Activated T-cell treated with anti-CD3 and anti-CD28 coated beads, Interleukin-2, amount 50 U/mL, for 4 hours (primary cell): ENCODE measurements at regions not wholly inside any gene's neighbourhood (a gene's known extent, or its start where the extent isn't known, plus 50 kb on each side); places are given as distances from the start of the nearest gene placed in this dataset.
"Not testable (repeated sequence)": the region's sequence is repeated elsewhere in the genome, so short reads cannot be mapped to it uniquely, and the experiment has no call there.

ENCODE experiments used
- ATAC-seq, 2 donors: fragments of 200-7000 bp; cut with Tn5 transposase; one replicate each; pipeline ENCODE4 v1.10.0; 2021
- DNase-seq: peaks from one replicate; pipeline ENCODE4 v3.0.0-alpha.2; 2020
- H3K27me3 Mint-ChIP-seq: one replicate; pipeline ENCODE4 v1.8.0; 2021; ENCODE audit warnings: low read depth, mixed read lengths
- H3K36me3 Mint-ChIP-seq: one replicate; pipeline ENCODE4 v1.8.0; 2022; ENCODE audit warnings: mixed read lengths; ENCODE audit not compliant: insufficient read depth
- H3K4me1 Mint-ChIP-seq: one replicate; pipeline ENCODE4 v1.8.0; 2021; ENCODE audit warnings: low read depth, mixed read lengths
- H3K4me3 Mint-ChIP-seq: one replicate; pipeline ENCODE4 v1.8.0; 2021; ENCODE audit warnings: mild to moderate bottlenecking, moderate library complexity, mixed read lengths
- H3K9me3 Mint-ChIP-seq: one replicate; pipeline ENCODE4 v1.8.0; 2021; ENCODE audit warnings: mixed read lengths

DNA sequence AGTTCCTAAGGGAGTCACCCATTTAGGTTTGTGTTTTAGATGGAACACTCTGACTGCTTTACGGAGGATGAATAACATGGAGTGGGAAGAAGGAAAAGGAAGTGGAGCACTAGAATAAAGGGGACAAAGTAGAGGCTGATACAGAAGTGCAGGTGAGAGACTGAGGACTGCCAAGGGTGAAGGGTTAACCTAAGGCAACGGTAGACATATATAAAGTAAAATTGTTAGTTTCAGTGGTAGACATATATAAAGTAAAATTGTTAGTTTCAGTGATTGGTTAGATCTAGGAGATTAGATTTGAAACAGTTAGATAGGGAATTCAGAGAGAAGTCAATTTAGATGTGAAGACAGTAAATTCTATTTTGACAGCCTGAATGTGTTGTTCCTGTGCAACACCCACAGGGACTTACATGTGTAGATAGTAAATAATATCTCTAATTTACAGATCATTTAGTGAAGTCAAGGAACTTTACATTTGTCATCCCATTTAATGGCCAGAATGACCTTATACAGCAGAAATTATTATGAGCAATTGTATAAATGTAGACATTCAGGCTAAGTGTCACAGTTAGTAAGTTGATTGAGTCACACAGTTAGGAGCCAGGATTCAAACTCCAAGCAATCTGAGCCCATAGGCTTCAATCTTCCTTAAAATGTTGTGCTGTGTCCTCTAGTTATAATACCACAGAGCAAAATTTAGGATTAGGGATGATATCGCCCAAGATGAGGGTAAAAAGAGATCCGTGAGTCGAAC, 270.8 kb upstream of the UBE2E3 start:
- Mint-ChIP-seq H3K27me3 (peaks cover 4% of the 10 kb centered on the region), H3K4me3 (no peak overlapping the region), H3K9me3 (no peaks in the 10 kb centered on the region), H3K4me1 (no peaks in the 10 kb centered on the region), H3K36me3 (no peaks in the 10 kb centered on the region)
- no peak for DNase-seq
- no peak for ATAC-seq

DNA sequence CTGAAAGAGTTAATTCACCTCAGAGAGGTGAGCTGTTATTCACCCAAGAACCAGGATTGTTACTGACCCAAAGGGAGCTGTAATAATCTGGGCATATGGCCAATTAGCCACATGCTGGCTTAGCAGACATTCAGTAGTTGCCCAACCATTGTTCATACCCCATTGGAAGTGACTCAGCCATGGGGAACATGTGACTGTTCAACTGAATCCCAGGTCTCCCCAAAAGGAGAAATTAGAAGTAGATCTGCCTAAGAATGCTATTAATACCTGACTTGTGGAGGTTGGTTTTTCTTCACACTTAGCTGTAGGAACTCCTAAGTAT, 272.6 kb upstream of the UBE2E3 start:
- H3K4me3 Mint-ChIP-seq: no peak overlapping the region
- ATAC-seq: no peak
- no peaks in the 10 kb centered on the region for H3K36me3 Mint-ChIP-seq
- H3K27me3 Mint-ChIP-seq: peaks cover 4% of the 10 kb centered on the region
- DNase-seq: no peak
- H3K9me3 Mint-ChIP-seq: no peaks in the 10 kb centered on the region
- no peaks in the 10 kb centered on the region for H3K4me1 Mint-ChIP-seq

DNA sequence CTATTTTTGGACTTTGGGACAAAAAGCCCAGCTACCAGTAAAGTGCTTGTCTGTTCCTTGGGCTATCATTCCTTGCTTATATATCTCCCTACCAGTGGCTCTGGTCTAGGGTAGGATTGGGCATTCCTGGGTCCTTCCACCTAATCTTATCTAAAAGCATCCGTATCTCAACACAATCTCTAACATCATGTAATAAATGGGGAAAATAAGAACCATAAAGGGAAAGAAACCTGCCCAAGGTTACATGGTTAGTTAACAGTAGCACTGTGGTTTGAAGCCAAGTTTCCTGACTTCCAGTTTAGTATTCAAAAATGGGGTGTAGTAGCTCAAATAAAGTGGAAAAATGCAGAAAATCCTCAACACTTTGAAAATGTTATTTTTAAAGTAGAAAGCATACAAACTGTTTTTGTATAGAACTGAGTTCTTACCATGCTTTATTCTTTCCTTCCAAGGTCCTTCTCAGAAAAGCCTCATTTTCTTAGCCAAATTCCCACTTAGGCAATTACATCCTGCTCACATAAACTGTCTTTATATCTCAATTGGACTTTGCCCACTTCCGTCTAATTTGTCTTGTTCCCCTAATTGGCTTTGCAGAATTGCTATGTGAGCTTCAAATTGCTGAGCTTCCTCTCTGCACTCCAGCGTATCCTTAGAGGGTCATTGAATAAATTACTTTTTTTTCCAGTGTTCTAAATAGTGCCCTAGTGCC, 273.1 kb upstream of the UBE2E3 start:
- Mint-ChIP-seq H3K36me3 (no peaks in the 10 kb centered on the region), H3K27me3 (peaks cover 4% of the 10 kb centered on the region), H3K4me1 (no peaks in the 10 kb centered on the region), H3K4me3 (no peak overlapping the region), H3K9me3 (no peaks in the 10 kb centered on the region)
- DNase-seq: no peak
- no peak for ATAC-seq

DNA sequence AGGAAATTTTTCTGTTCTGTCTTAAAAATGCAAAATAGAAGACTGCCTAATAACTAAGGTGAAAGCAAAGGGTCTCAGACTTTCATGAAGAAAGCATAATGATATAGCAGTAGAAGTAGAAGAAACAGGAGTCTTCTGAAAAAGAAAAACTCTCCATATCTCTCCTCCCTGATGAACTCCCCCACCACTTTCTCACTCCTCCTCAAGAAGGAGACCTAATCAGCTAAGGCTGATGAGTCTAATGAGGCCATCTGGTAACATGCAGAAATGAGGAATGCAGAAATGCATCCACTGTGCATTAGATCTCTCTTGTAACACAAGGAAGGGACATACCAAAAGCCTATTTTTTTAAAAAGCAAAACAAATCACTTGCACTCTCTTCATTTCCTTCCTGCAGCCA, 273.7 kb upstream of the UBE2E3 start:
- ATAC-seq: no peak
- H3K4me1 Mint-ChIP-seq: no peaks in the 10 kb centered on the region

DNA sequence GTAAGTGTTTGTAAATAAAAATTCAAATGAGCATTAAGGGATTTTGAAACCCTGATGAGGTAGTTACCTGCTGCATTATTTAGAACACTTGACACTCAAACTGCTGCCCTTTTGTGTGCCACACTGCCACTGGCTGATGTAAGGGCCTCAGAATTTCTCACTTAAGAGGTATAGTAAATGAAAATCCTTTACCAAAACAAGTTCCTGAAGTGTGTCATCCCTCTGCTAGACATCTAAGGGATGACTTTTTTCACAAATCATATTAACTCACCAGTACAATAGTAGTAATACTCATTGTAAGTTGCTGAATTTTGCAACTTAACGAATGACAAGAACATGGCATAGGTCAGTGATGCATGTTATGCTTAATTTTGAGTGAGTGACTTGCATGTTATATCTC, 274.9 kb upstream of the UBE2E3 start:
- no peak overlapping the region for H3K4me3 Mint-ChIP-seq
- H3K36me3 Mint-ChIP-seq: no peaks in the 10 kb centered on the region
- H3K4me1 Mint-ChIP-seq: no peaks in the 10 kb centered on the region
- H3K9me3 Mint-ChIP-seq: no peaks in the 10 kb centered on the region
- H3K27me3 Mint-ChIP-seq: peaks cover 4% of the 10 kb centered on the region
- DNase-seq: no peak
- no peak for ATAC-seq

More for the DNA sequence above, 273.7 kb upstream of the UBE2E3 start:
- no peaks in the 10 kb centered on the region for H3K9me3 Mint-ChIP-seq
- H3K27me3 Mint-ChIP-seq: peaks cover 4% of the 10 kb centered on the region
- no peak for DNase-seq
- no peaks in the 10 kb centered on the region for H3K36me3 Mint-ChIP-seq
- no peak overlapping the region for H3K4me3 Mint-ChIP-seq

DNA sequence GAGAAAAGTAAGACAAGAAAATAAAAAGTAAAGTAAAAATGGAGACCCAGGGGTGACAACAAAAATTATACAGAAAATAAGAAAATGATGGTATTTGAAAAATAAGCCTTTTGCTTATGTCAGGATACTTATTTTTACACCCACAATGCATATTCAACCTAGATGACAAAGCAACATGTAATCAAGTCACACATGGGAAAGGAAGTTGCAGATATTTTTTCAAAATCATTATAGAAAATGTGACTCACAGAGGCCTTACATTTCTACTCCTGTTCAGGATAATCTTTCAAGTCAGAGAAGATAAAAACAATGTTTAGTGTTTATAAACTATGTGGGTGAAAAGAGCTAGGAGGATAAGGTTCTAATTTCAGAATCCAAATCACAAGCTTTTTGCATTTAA, 275.3 kb upstream of the UBE2E3 start:
- no peaks in the 10 kb centered on the region for H3K36me3 Mint-ChIP-seq

DNA sequence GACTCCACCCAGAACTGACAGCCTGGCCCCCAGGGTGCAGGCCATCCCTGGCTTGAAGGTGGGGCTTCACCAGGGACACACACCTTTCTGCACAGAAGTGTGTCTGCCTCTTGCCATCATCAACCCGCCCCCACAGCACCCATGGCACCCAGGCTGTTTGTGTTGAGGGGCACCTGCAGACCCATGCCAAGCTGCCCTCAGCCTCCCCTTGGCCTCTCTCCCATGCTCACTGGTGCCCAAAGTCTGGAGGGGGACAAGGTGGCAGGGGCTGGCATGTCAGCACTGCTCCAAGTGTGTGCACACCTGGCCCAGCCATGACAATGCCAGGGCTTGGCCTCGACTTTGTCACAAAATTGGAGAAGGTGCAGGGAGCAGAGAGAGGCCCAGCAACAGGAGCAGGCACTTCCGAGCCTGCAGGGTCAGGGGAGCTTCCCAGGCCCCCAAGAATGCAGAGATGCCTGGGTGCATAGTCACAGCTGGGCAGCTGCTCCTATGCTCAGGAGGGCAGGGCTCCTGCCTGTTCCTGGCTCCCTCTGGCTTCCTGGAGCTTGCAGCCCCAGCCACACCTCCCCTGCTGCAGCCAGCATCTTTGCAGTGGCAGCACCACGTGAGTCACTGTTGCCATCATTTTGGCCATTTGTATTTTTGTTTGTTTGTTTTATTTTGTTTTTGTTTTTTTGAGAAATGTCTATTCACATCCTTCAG, 280.6 kb upstream of the UBE2E3 start:
- H3K9me3 Mint-ChIP-seq: no peaks in the 10 kb centered on the region
- H3K4me1 Mint-ChIP-seq: no peaks in the 10 kb centered on the region
- H3K4me3 Mint-ChIP-seq: no peak overlapping the region
- DNase-seq (no peak), ATAC-seq (no peak)
- H3K27me3 Mint-ChIP-seq: peaks cover 3% of the 10 kb centered on the region
- H3K36me3 Mint-ChIP-seq: no peaks in the 10 kb centered on the region

More for the DNA sequence above, 275.3 kb upstream of the UBE2E3 start:
- ATAC-seq (no peak), DNase-seq (no peak)
- Mint-ChIP-seq H3K27me3 (peaks cover 4% of the 10 kb centered on the region), H3K4me3 (no peak overlapping the region), H3K4me1 (no peaks in the 10 kb centered on the region), H3K9me3 (no peaks in the 10 kb centered on the region)

DNA sequence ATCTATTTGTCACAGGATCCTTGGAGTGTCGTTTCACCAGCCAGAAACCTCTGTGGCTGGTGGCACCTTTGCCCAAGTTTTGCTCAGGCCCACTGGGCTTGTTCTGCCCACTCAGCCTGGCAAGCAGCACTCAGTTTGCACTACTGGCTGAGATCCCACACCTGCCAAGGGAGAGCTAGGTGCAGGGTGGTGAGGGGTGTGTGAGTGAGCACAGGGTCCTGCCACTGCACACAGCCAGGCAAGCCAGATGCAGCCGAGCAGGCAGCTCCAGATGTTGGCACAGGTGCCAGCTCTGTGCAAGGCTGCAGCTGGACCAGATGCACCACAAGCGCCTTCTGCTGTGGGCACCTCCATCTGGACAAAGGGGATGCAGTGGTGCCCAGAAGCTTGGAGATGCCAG, 281.7 kb upstream of the UBE2E3 start:
- ATAC-seq (no peak), DNase-seq (no peak)
- Mint-ChIP-seq H3K36me3 (no peaks in the 10 kb centered on the region), H3K4me1 (no peaks in the 10 kb centered on the region), H3K9me3 (no peaks in the 10 kb centered on the region), H3K4me3 (no peak overlapping the region), H3K27me3 (no peaks in the 10 kb centered on the region)

DNA sequence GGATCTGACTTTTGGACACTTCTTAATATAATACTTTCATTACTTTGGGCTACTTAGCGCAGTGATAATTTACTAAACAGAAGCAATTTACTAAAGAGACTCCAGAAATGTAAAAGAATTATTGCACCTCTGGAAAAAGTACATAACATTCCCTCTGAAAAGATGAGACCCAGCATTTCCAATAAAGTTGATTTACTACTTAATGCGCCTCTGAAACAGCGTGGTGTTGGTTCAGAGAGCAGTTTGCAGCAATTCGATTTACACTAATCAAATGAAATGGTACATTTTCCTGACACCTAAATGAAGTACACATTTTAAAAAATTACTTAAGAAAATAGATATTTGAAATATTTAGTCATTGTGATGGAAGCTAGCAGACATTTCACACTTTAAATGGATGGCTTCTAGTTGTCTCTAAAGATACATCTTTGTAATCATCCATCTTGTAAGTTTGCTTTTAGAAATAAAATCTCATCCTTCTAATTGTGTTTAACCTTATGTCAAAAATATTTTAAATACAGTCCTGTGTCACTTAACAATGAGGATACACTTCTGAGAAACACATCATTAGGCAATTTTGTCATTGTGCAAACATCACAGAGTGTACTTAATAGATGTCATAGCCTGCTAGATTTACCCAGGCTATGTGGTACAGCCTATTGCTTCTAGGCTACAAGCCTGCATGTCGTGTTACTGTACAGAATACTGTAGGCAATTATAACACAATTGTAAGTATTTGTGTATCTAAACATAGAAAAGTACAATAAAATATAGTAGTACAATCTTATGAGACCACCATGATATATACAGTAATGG, 284.6 kb upstream of the UBE2E3 start:
- Mint-ChIP-seq H3K36me3 (no peaks in the 10 kb centered on the region), H3K9me3 (no peaks in the 10 kb centered on the region), H3K27me3 (no peaks in the 10 kb centered on the region), H3K4me1 (no peaks in the 10 kb centered on the region), H3K4me3 (no peak overlapping the region)
- DNase-seq (no peak), ATAC-seq (no peak)

DNA sequence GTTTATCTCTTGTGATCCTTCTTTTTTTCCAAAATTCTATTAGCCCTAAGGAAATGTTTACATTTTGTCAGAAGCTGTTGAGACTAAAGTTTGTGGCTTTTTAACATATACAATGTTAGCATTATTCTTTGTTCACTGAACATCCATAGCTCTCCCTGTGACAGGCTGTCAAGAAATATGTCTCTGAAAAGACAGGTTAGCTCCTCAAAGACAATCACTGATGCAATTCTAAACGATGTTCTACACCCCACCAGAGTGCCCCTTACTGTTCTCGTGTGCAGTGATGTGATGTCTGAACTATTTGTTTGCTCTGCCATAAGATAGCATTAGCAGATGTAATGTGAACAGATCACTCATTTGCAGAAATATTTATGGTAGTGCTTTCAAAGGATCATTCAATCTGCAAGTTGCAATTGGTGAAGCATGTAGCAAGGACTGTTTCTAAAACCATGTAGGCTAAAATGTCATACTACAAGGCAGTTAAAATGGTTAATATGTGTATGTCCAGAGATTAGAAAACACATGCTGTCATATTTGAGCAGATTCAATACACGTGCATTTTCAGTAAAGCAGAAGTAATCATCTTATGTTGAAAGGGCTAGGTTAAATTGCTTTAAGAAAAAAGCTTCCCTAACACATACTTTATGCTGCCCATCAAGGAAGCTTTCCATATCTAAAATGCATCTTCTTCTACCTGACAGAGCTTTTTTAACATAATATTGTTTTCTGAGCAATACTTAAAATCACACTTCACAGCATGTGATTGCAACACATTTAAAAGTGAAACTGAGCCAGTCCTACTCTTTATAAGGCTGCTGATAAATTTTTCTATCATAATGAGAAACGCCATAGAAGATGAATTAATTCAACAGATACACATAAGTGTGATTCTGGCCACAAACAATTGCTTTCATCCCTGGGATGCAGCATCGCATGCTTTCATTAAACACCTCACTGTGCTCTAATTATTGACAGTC, 285.7 kb upstream of the UBE2E3 start:
- Mint-ChIP-seq H3K9me3 (no peaks in the 10 kb centered on the region), H3K36me3 (no peaks in the 10 kb centered on the region), H3K4me1 (no peaks in the 10 kb centered on the region), H3K27me3 (no peaks in the 10 kb centered on the region), H3K4me3 (no peak overlapping the region)
- no peak for DNase-seq
- no peak for ATAC-seq

DNA sequence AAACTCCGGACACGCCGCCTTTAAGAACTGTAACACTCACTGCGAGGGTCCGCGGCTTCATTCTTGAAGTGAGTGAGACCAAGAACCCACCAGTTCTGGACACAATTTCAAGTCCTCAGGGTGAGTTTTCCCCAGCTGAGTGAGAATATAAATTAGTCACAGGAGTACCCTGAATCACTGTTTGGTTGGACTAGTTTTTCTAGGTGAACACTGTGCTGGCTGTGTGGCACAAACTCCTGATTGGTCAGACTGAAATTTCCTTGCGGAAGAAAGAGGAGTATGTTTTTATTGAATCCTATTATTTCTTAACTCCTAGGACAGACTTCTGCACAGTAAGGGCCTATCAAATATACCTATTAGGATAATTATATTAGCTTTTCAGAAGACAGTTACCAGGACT, 288.1 kb upstream of the UBE2E3 start:
- Mint-ChIP-seq H3K4me1 (no peaks in the 10 kb centered on the region), H3K4me3 (no peak overlapping the region), H3K27me3 (no peaks in the 10 kb centered on the region), H3K9me3 (no peaks in the 10 kb centered on the region), H3K36me3 (no peaks in the 10 kb centered on the region)
- ATAC-seq (no peak), DNase-seq (no peak)

DNA sequence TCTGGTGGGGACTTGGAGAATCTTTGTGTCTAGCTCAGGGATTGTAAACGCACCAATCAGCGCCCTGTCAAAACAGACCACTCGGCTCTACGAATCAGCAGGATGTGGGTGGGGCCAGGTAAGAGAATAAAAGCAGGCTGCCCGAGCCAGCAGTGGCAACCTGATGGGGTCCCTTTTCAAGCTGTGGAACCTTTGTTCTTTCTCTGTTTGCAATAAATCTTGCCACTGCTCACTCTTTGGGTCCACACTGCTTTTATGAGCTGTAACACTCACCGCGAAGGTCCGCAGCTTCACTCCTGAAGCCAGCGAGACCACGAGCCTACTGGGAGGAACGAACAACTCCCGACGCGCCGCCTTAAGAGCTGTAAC, 288.6 kb upstream of the UBE2E3 start:
- ATAC-seq, H3K4me1 Mint-ChIP-seq, H3K9me3 Mint-ChIP-seq, H3K36me3 Mint-ChIP-seq, DNase-seq, H3K27me3 Mint-ChIP-seq, H3K4me3 Mint-ChIP-seq: not testable (repeated sequence)

DNA sequence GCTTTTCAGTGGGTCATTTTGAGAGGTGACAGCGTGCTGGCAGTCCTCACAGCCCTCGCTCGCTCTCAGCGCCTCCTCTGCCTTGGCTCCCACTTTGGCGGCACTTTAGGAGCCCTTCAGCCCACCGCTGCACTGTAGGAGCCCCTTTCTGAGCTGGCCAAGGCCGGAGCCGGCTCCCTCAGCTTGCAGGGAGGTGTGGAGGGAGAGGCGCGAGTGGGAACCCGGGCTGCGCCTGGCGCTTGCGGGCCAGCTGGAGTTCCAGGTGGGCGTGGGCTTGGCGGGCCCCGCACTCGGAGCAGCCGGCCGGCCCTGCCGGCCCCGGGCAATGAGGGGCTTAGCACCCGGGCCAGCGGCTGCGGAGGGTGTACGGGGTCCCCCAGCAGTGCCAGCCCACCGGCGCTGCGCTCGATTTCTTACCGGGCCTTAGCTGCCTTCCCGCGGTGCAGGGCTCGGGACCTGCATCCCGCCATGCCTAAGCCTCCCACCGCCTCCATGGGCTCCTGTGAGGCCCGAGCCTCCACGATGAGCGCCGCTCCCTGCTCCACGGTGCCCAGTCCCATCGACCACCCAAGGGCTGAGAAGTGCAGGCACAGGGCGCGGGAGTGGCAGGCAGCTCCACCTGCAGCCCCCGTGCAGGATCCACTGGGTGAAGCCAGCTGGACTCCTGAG, 289.1 kb upstream of the UBE2E3 start:
- not testable (repeated sequence) for H3K9me3 Mint-ChIP-seq, H3K4me1 Mint-ChIP-seq, DNase-seq, H3K4me3 Mint-ChIP-seq, H3K27me3 Mint-ChIP-seq, ATAC-seq, H3K36me3 Mint-ChIP-seq
